Activated naive CD4-positive, alpha-beta T cell treated with anti-CD3 and anti-CD28 coated beads, Interleukin-2, amount 50 U/mL, for 72 hours (primary cell): ENCODE measurements at regions not wholly inside any gene's neighbourhood (a gene's known extent, or its start where the extent isn't known, plus 50 kb on each side); places are given as distances from the start of the nearest gene placed in this dataset.
"Not testable (repeated sequence)": the region's sequence is repeated elsewhere in the genome, so short reads cannot be mapped to it uniquely, and the experiment has no call there.

Source experiments
- ATAC-seq, 2 donors: fragments of 150-1000 bp; cut with Tn5 transposase; 2 replicates each; pipeline ENCODE4 v1.10.0; 2021; ENCODE audit warnings: mild to moderate bottlenecking in 2 of 2, moderate library complexity in 2 of 2
- DNase-seq, 2 donors: peaks; one replicate each; pipeline ENCODE4 v3.0.0; 2021 to 2022; ENCODE audit warnings: low spot score in 2 of 2
- H3K27ac Mint-ChIP-seq, 2 donors: one replicate each; pipeline ENCODE4 v1.8.0; 2022; ENCODE audit warnings: mild to moderate bottlenecking in 2 of 2, mixed read lengths in 2 of 2
- H3K36me3 Mint-ChIP-seq, 2 donors: one replicate each; pipeline ENCODE4 v1.8.0; 2022; ENCODE audit warnings: mixed read lengths in 2 of 2
- H3K9me3 Mint-ChIP-seq, 2 donors: one replicate each; pipeline ENCODE4 v1.8.0; 2022; ENCODE audit warnings: mixed read lengths in 2 of 2

- Mint-ChIP-seq H3K9me3 (no peaks in the 10 kb centered on the region), H3K27ac (no peak overlapping the region)
- no peak for ATAC-seq
Observed at GRCh38 chr11:34745195-34745594, 124.3 kb downstream of the EHF start.

GRCh38 chr11:34744511-34744910, 123.6 kb downstream of the EHF start:
- no peak for ATAC-seq
- H3K9me3 Mint-ChIP-seq = no peaks in the 10 kb centered on the region
- H3K36me3 Mint-ChIP-seq = no peaks in the 10 kb centered on the region
- H3K27ac Mint-ChIP-seq = no peak overlapping the region
- no peak for DNase-seq

More at GRCh38 chr11:34745195-34745594, 124.3 kb downstream of the EHF start:
- DNase-seq = no peak
- no peaks in the 10 kb centered on the region for H3K36me3 Mint-ChIP-seq

- DNase-seq (no peak), ATAC-seq (no peak)
- H3K9me3 Mint-ChIP-seq = peaks cover 4 to 5% of the 10 kb centered on the region in 2 donors
- H3K36me3 Mint-ChIP-seq = peaks cover 0 to 7% of the 10 kb centered on the region in 2 donors
- no peak overlapping the region for H3K27ac Mint-ChIP-seq
Observed at GRCh38 chr11:34738237-34738636, 117.3 kb downstream of the EHF start.

GRCh38 chr11:34732831-34733230, 111.9 kb downstream of the EHF start:
- DNase-seq (no peak), ATAC-seq (no peak)
- Mint-ChIP-seq H3K27ac (no peak overlapping the region), H3K9me3 (peaks cover 4 to 5% of the 10 kb centered on the region in 2 donors), H3K36me3 (peaks cover 0 to 7% of the 10 kb centered on the region in 2 donors)

GRCh38 chr11:34731603-34732002, 110.7 kb downstream of the EHF start:
- H3K27ac Mint-ChIP-seq = no peak overlapping the region
- DNase-seq = no peak
- H3K9me3 Mint-ChIP-seq = peaks cover 0 to 3% of the 10 kb centered on the region in 2 donors
- H3K36me3 Mint-ChIP-seq = no peaks in the 10 kb centered on the region
- no peak for ATAC-seq

- H3K27ac Mint-ChIP-seq = no peak overlapping the region
Observed at GRCh38 chr11:34730544-34731295, 109.8 kb downstream of the EHF start.

GRCh38 chr11:34728609-34729008, 107.7 kb downstream of the EHF start:
- Mint-ChIP-seq H3K9me3 (peaks cover 3 to 8% of the 10 kb centered on the region in 2 donors), H3K36me3 (peaks cover 0 to under 1% of the 10 kb centered on the region in 2 donors), H3K27ac (no peak overlapping the region)
- no peak for DNase-seq
- ATAC-seq = no peak

More at GRCh38 chr11:34730544-34731295, 109.8 kb downstream of the EHF start:
- no peak for ATAC-seq
- no peaks in the 10 kb centered on the region for H3K36me3 Mint-ChIP-seq
- no peaks in the 10 kb centered on the region for H3K9me3 Mint-ChIP-seq
- no peak for DNase-seq

- H3K36me3 Mint-ChIP-seq = peaks cover 0 to 8% of the 10 kb centered on the region in 2 donors
- H3K27ac Mint-ChIP-seq = no peak overlapping the region
- peaks cover 3 to 15% of the 10 kb centered on the region in 2 donors for H3K9me3 Mint-ChIP-seq
- DNase-seq = no peak
- no peak for ATAC-seq
Observed at GRCh38 chr11:34727228-34727737, 106.4 kb downstream of the EHF start.

GRCh38 chr11:34724973-34725372, 104.1 kb downstream of the EHF start:
- Mint-ChIP-seq H3K9me3 (peaks cover 3 to 15% of the 10 kb centered on the region in 2 donors), H3K36me3 (peaks cover 0 to 8% of the 10 kb centered on the region in 2 donors), H3K27ac (no peak overlapping the region)
- no peak for ATAC-seq
- no peak for DNase-seq

- Mint-ChIP-seq H3K36me3 (peaks cover 0 to 8% of the 10 kb centered on the region in 2 donors), H3K27ac (no peak overlapping the region), H3K9me3 (peaks cover 3 to 15% of the 10 kb centered on the region in 2 donors)
- DNase-seq = no peak
- no peak for ATAC-seq
Observed at GRCh38 chr11:34721646-34722045, 100.8 kb downstream of the EHF start.

GRCh38 chr11:34719303-34719848, 98.5 kb downstream of the EHF start:
- Mint-ChIP-seq H3K36me3 (peaks cover 0 to 8% of the 10 kb centered on the region in 2 donors), H3K27ac (no peak overlapping the region), H3K9me3 (peaks cover 0 to 13% of the 10 kb centered on the region in 2 donors)
- ATAC-seq (no peak), DNase-seq (no peak)

GRCh38 chr11:34713631-34714030, 92.7 kb downstream of the EHF start:
- Mint-ChIP-seq H3K36me3 (peaks cover 0 to 15% of the 10 kb centered on the region in 2 donors), H3K9me3 (peaks cover 11 to 23% of the 10 kb centered on the region in 2 donors)
- not testable (repeated sequence) for H3K27ac Mint-ChIP-seq, DNase-seq, ATAC-seq
